Stimulated activated CD4-positive, alpha-beta T cell treated with anti-CD3 and anti-CD28 coated beads, Interleukin-2, amount 100 ng/mL, for 4 hours (primary cell): ENCODE measurements at regions not wholly inside any gene's neighbourhood (a gene's known extent, or its start where the extent isn't known, plus 50 kb on each side); places are given as distances from the start of the nearest gene placed in this dataset.
A peak's percentile ranks its signal among the peaks of the same experiment; 100 is the strongest.

Experiments
- DNase-seq: peaks from one replicate; pipeline ENCODE4 v3.0.0-alpha.2; 2020; ENCODE audit warnings: low read depth

GRCh38 chr6:90403489-90404381 lies 107.1 kb upstream of the BACH2 start:
- DNase-seq = no peak

GRCh38 chr6:90402831-90403192 lies 106.2 kb upstream of the BACH2 start:
- no peak for DNase-seq

- DNase-seq = no peak
Observed at GRCh38 chr6:90401933-90402830, 105.5 kb upstream of the BACH2 start.

GRCh38 chr6:90399970-90400369 lies 103.3 kb upstream of the BACH2 start:
- no peak for DNase-seq

- peak; percentile 88 for DNase-seq
Observed at GRCh38 chr6:90397929-90398674, 101.5 kb upstream of the BACH2 start.

GRCh38 chr6:90397047-90397446 lies 100.4 kb upstream of the BACH2 start:
- no peak for DNase-seq

- peak; percentile 68 for DNase-seq
Observed at GRCh38 chr6:90393232-90393884, 96.7 kb upstream of the BACH2 start.

GRCh38 chr6:90390379-90390778 lies 93.7 kb upstream of the BACH2 start:
- DNase-seq = no peak

- DNase-seq = no peak
Observed at GRCh38 chr6:90388395-90388794, 91.8 kb upstream of the BACH2 start.

- no peak for DNase-seq
Observed at GRCh38 chr6:90387826-90388225, 91.2 kb upstream of the BACH2 start.

- no peak for DNase-seq
Observed at GRCh38 chr6:90387383-90387775, 90.7 kb upstream of the BACH2 start.

GRCh38 chr6:90386399-90387382 lies 90.0 kb upstream of the BACH2 start:
- no peak for DNase-seq

GRCh38 chr6:90385759-90386313 lies 89.2 kb upstream of the BACH2 start:
- DNase-seq = no peak

GRCh38 chr6:90384720-90385119 lies 88.1 kb upstream of the BACH2 start:
- no peak for DNase-seq

- no peak for DNase-seq
Observed at GRCh38 chr6:90383196-90383822, 86.7 kb upstream of the BACH2 start.

GRCh38 chr6:90382760-90383159 lies 86.1 kb upstream of the BACH2 start:
- DNase-seq = no peak

GRCh38 chr6:90375681-90376439 lies 79.2 kb upstream of the BACH2 start:
- no peak for DNase-seq

- DNase-seq = no peak
Observed at GRCh38 chr6:90374201-90374600, 77.6 kb upstream of the BACH2 start.

- no peak for DNase-seq
Observed at GRCh38 chr6:90372885-90373284, 76.2 kb upstream of the BACH2 start.
